ENCODE measurements at regions not wholly inside any gene's neighbourhood (a gene's known extent, or its start where the extent isn't known, plus 50 kb on each side); places are given as distances from the start of the nearest gene placed in this dataset.

DNA sequence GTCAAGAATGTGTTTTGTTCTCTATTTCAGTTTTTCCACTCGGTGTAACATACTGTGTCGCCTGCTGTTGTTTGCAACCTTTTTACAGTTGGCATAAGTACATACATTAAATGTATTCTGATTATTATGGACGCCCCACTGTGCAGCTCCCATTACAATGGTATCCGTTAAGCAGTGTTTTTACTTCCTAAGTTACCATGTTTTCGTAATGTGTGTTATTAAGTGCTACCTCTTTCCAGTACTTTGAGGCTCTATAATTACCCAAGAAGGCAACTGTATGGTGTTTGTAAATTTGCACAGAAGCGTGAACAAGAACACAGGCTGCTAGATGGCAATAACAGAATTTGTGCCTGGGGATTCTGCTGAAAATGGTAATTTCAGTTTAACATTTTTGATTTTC lies 568.0 kb upstream of the MARCKS start:
- TF ChIP-seq, protein P1, sequence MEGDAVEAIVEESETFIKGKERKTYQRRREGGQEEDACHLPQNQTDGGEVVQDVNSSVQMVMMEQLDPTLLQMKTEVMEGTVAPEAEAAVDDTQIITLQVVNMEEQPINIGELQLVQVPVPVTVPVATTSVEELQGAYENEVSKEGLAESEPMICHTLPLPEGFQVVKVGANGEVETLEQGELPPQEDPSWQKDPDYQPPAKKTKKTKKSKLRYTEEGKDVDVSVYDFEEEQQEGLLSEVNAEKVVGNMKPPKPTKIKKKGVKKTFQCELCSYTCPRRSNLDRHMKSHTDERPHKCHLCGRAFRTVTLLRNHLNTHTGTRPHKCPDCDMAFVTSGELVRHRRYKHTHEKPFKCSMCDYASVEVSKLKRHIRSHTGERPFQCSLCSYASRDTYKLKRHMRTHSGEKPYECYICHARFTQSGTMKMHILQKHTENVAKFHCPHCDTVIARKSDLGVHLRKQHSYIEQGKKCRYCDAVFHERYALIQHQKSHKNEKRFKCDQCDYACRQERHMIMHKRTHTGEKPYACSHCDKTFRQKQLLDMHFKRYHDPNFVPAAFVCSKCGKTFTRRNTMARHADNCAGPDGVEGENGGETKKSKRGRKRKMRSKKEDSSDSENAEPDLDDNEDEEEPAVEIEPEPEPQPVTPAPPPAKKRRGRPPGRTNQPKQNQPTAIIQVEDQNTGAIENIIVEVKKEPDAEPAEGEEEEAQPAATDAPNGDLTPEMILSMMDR (IDR thresholded peaks at IDR 0.05; ENCODE audit: low read depth, low read length) = no peak

GRCh38 chr6:113290684-113291083 lies 566.5 kb upstream of the MARCKS start:
- no peak overlapping the region for H3K4me3 ChIP-seq (ENCODE audit: low read depth, low read length)
- TF ChIP-seq, protein P1 (IDR thresholded peaks at IDR 0.05; ENCODE audit: low read depth, low read length) = no peak

More for the DNA sequence above, 568.0 kb upstream of the MARCKS start:
- no peak overlapping the region for H3K4me3 ChIP-seq (ENCODE audit: low read depth, low read length)

GRCh38 chr6:113291751-113292445 lies 565.2 kb upstream of the MARCKS start:
- no peak overlapping the region for H3K4me3 ChIP-seq (ENCODE audit: low read depth, low read length)
- TF ChIP-seq, protein P1 (IDR thresholded peaks at IDR 0.05; ENCODE audit: low read depth, low read length) = no peak

DNA sequence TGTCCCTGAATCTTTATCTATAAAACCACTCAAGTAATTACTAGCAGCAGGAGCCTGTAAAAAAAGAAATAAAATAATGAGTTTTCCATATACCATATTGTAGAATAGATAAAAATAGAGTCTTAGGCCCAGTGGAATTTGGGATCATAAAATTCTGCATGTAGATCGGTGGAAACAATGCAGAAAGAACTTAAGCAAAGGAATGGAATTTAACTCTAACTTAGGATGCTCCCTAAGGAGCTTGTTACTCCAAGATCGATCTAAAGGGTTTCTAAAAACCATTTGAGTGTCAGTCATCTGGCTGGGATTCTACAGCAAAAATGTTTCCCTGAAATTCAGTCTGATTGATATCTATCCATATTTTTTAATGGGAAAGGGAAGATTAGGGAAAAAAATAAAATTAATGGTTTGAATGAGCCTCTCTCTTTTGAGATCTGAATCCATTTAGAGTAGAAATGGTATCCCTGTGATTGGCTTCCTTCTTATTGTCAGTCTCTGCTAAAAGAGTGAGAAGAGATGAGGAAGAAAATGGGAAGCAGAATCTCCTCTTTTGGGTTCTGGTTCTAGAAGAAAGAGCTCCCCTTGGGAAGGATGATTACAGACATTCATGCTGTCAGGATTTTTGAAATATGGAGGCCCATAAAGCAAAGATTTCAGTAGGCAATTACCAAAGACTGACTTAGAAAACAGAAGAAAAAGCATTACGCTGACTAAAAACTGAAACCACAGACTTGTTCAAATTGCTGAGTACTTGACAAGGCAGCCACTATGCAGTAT lies 564.3 kb upstream of the MARCKS start:
- TF ChIP-seq, protein P1 (IDR thresholded peaks at IDR 0.05; ENCODE audit: low read depth, low read length) = no peak
- no peak overlapping the region for H3K4me3 ChIP-seq (ENCODE audit: low read depth, low read length)

GRCh38 chr6:113293423-113293740 lies 563.8 kb upstream of the MARCKS start:
- no peak overlapping the region for H3K4me3 ChIP-seq (ENCODE audit: low read depth, low read length)
- TF ChIP-seq, protein P1 (IDR thresholded peaks at IDR 0.05; ENCODE audit: low read depth, low read length) = no peak

DNA sequence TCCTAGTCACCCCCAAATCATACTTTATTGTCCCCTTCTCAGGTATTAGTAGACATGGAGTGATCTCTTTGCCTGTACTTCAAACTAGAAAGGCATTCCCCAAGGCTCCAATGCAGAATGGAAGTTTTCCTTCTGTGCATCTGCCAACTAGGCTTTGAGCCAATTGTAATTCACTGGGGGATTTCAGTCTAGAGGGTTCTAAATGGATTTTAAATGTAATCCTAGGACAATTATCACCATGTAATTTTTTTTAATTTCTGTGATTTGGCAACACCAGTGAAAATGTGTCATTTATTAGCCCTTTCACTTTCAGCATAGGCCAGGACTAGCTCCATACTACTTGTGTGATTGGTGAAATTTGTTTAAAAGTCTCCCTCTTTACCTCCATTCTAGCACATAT lies 557.6 kb upstream of the MARCKS start:
- TF ChIP-seq, protein P1 (IDR thresholded peaks at IDR 0.05; ENCODE audit: low read depth, low read length) = no peak
- H3K4me3 ChIP-seq (ENCODE audit: low read depth, low read length) = no peak overlapping the region

DNA sequence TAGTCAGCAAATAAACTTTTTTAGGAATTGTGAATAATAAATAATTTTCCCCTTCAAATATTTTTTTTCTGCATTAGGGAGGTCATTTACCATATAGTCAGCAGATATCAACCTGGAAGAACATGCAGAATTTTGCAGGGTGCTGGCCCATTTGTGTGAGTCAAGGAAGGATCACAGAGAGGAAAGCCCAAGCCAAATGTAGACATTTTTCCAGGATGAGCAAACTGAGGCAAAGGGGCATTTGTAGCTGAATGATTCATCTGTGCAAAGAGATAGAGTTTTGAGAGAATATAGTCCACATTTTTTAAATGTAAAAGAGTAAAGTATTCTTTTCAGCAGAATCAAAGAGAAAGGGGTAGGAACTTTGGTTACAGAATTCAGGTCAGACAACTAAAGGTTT lies 555.5 kb upstream of the MARCKS start:
- TF ChIP-seq, protein P1 (IDR thresholded peaks at IDR 0.05; ENCODE audit: low read depth, low read length) = no peak
- H3K4me3 ChIP-seq (ENCODE audit: low read depth, low read length) = no peak overlapping the region
